ENCODE measurements at regions not wholly inside any gene's neighbourhood (a gene's known extent, or its start where the extent isn't known, plus 50 kb on each side); places are given as distances from the start of the nearest gene placed in this dataset.

DNA sequence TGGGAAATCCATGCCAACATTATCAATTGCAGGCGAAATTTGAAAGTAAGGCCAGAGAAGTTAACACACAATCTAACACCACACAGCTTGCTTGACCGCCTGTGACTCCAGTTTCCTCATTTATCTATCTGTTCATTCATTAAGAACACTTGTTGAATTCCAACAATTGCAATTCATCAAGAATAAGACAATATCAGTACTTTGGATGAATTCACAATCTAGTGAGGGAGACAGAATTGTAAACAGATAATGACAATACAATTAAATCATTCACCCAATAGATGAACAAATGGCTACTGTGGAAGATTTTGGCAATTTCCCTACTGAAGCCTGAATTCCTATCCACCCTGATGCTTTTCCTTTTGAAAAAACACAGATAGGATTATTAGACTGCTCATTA is 181.6 kb downstream of the TRIM36 start:
- WGBS (ENCODE audit: insufficient coverage, low coverage, missing lambda C conversion rate) = 0% methylated on average over 2 of the region's 2 CpGs
- no peak overlapping the region for H3K4me3 ChIP-seq
- H3K79me2 ChIP-seq (ENCODE audit: control insufficient read depth, insufficient read depth, low read length) = no peaks in the 10 kb centered on the region
- intact Hi-C loops (cut with micrococcal nuclease) (no loop called here), in situ Hi-C loops (cut with MboI) (no loop called here)
- BruUV-seq (replicated peaks) = no TSS peak
- FAIRE-seq (no peak), ATAC-seq (no peak), DNase-seq (ENCODE audit: extremely low read depth in 1 of 4, low spot score in 3 of 4) (no peak)
- ChIA-PET CTCF (ENCODE audit: low intra/inter-chr PET ratio) (no interaction called here), POLR2A (no interaction called here)
- no peaks in the 10 kb centered on the region for H4K20me1 ChIP-seq (replicated peaks; ENCODE audit: control insufficient read depth, insufficient read depth, low read length)
- no peaks in the 10 kb centered on the region for H3K9me1 ChIP-seq (ENCODE audit: control insufficient read depth, insufficient read depth, low read length)
- H3K9ac ChIP-seq (ENCODE audit: insufficient read depth in 1 of 2, low read depth in 2 of 2, low read length in 2 of 2) = no peak overlapping the region
- no peaks in the 10 kb centered on the region for H3K4me1 ChIP-seq (replicated peaks in 1 of 2; ENCODE audit: control insufficient read depth in 2 of 2, insufficient read depth in 2 of 2, low read length in 2 of 2)
- H3K4me2 ChIP-seq (ENCODE audit: insufficient read depth, low read length) = no peak overlapping the region
- no peaks in the 10 kb centered on the region for H3K27me3 ChIP-seq (ENCODE audit: control insufficient read depth in 2 of 2, insufficient read depth in 2 of 2, low read length in 2 of 2)
- no peaks in the 10 kb centered on the region for H3K9me3 ChIP-seq (replicated peaks; ENCODE audit: control insufficient read depth, insufficient read depth, low read depth, low read length)
- H3K27ac ChIP-seq (ENCODE audit: extremely low read depth, low read depth, low read length) = no peak overlapping the region
- H3K36me3 ChIP-seq (ENCODE audit: control insufficient read depth, insufficient read depth, low read length) = no peaks in the 10 kb centered on the region
- H2AFZ ChIP-seq (ENCODE audit: low read depth, low read length) = no peak overlapping the region
- TF ChIP-seq NELFE (IDR thresholded peaks at IDR 0.05; ENCODE audit: insufficient read depth, insufficient read length) (no peak), TBP (optimal IDR thresholded peaks at IDR 0.05; ENCODE audit: low read depth, low read length) (no peak), NCOA1 (IDR thresholded peaks at IDR 0.05; ENCODE audit: low read depth) (no peak), U2AF1 (optimal IDR thresholded peaks at IDR 0.05; ENCODE audit: low read depth, low read length) (no peak), ZNF551 (CRISPR knock-in tag; IDR thresholded peaks at IDR 0.05) (no peak), ZNF174 (CRISPR knock-in tag; IDR thresholded peaks at IDR 0.05) (no peak), POLR3G (IDR thresholded peaks at IDR 0.05; ENCODE audit: extremely low read depth, insufficient read length, insufficient replicate concordance) (no peak), TAF9B (IDR thresholded peaks at IDR 0.05; ENCODE audit: partially characterized antibody) (no peak)
- TF ChIP-seq, protein P1, sequence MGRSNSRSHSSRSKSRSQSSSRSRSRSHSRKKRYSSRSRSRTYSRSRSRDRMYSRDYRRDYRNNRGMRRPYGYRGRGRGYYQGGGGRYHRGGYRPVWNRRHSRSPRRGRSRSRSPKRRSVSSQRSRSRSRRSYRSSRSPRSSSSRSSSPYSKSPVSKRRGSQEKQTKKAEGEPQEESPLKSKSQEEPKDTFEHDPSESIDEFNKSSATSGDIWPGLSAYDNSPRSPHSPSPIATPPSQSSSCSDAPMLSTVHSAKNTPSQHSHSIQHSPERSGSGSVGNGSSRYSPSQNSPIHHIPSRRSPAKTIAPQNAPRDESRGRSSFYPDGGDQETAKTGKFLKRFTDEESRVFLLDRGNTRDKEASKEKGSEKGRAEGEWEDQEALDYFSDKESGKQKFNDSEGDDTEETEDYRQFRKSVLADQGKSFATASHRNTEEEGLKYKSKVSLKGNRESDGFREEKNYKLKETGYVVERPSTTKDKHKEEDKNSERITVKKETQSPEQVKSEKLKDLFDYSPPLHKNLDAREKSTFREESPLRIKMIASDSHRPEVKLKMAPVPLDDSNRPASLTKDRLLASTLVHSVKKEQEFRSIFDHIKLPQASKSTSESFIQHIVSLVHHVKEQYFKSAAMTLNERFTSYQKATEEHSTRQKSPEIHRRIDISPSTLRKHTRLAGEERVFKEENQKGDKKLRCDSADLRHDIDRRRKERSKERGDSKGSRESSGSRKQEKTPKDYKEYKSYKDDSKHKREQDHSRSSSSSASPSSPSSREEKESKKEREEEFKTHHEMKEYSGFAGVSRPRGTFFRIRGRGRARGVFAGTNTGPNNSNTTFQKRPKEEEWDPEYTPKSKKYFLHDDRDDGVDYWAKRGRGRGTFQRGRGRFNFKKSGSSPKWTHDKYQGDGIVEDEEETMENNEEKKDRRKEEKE (IDR thresholded peaks at IDR 0.05; ENCODE audit: borderline replicate concordance in 1 of 2, control insufficient read depth in 1 of 2, low read depth in 2 of 2, low read length in 1 of 2) = no peak
- TF ChIP-seq, protein P2, sequence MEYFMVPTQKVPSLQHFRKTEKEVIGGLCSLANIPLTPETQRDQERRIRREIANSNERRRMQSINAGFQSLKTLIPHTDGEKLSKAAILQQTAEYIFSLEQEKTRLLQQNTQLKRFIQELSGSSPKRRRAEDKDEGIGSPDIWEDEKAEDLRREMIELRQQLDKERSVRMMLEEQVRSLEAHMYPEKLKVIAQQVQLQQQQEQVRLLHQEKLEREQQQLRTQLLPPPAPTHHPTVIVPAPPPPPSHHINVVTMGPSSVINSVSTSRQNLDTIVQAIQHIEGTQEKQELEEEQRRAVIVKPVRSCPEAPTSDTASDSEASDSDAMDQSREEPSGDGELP (CRISPR knock-in tag; IDR thresholded peaks at IDR 0.05; ENCODE audit: borderline replicate concordance) = no peak
- TF ChIP-seq, protein P3, sequence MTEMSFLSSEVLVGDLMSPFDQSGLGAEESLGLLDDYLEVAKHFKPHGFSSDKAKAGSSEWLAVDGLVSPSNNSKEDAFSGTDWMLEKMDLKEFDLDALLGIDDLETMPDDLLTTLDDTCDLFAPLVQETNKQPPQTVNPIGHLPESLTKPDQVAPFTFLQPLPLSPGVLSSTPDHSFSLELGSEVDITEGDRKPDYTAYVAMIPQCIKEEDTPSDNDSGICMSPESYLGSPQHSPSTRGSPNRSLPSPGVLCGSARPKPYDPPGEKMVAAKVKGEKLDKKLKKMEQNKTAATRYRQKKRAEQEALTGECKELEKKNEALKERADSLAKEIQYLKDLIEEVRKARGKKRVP (CRISPR knock-in tag; IDR thresholded peaks at IDR 0.05) = no peak
- TF ChIP-seq, protein P4, sequence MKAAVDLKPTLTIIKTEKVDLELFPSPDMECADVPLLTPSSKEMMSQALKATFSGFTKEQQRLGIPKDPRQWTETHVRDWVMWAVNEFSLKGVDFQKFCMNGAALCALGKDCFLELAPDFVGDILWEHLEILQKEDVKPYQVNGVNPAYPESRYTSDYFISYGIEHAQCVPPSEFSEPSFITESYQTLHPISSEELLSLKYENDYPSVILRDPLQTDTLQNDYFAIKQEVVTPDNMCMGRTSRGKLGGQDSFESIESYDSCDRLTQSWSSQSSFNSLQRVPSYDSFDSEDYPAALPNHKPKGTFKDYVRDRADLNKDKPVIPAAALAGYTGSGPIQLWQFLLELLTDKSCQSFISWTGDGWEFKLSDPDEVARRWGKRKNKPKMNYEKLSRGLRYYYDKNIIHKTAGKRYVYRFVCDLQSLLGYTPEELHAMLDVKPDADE (conservative IDR thresholded peaks at IDR 0.05; ENCODE audit: control insufficient read depth, low read depth, low read length) = no peak
- TF ChIP-seq, protein P5, sequence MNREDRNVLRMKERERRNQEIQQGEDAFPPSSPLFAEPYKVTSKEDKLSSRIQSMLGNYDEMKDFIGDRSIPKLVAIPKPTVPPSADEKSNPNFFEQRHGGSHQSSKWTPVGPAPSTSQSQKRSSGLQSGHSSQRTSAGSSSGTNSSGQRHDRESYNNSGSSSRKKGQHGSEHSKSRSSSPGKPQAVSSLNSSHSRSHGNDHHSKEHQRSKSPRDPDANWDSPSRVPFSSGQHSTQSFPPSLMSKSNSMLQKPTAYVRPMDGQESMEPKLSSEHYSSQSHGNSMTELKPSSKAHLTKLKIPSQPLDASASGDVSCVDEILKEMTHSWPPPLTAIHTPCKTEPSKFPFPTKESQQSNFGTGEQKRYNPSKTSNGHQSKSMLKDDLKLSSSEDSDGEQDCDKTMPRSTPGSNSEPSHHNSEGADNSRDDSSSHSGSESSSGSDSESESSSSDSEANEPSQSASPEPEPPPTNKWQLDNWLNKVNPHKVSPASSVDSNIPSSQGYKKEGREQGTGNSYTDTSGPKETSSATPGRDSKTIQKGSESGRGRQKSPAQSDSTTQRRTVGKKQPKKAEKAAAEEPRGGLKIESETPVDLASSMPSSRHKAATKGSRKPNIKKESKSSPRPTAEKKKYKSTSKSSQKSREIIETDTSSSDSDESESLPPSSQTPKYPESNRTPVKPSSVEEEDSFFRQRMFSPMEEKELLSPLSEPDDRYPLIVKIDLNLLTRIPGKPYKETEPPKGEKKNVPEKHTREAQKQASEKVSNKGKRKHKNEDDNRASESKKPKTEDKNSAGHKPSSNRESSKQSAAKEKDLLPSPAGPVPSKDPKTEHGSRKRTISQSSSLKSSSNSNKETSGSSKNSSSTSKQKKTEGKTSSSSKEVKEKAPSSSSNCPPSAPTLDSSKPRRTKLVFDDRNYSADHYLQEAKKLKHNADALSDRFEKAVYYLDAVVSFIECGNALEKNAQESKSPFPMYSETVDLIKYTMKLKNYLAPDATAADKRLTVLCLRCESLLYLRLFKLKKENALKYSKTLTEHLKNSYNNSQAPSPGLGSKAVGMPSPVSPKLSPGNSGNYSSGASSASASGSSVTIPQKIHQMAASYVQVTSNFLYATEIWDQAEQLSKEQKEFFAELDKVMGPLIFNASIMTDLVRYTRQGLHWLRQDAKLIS (CRISPR knock-in tag; IDR thresholded peaks at IDR 0.05) = no peak

All from K562 (cell line).